IPS DF 6.9 (cell line): ENCODE measurements at regions not wholly inside any gene's neighbourhood (a gene's known extent, or its start where the extent isn't known, plus 50 kb on each side); places are given as distances from the start of the nearest gene placed in this dataset.
"Not testable (repeated sequence)": the region's sequence is repeated elsewhere in the genome, so short reads cannot be mapped to it uniquely, and the experiment has no call there.

Experiments used
- DNase-seq: peaks from one replicate; pipeline ENCODE4 v3.0.0-alpha.2; 2013; ENCODE audit warnings: low read depth, low spot score
- H3K27ac ChIP-seq: one replicate; pipeline ENCODE4 v1.5.1; 2013; ENCODE audit warnings: low read length, control low read depth
- H3K27me3 ChIP-seq: 2 replicates; pipeline ENCODE4 v1.6.1; 2013; ENCODE audit warnings: mild to moderate bottlenecking, low read length; ENCODE audit not compliant: control insufficient read depth, insufficient read depth
- H3K36me3 ChIP-seq: 2 replicates; pipeline ENCODE4 v1.6.1; 2013; ENCODE audit warnings: low read length; ENCODE audit not compliant: control insufficient read depth, insufficient read depth
- H3K4me1 ChIP-seq: 2 replicates; pipeline ENCODE4 v1.6.1; 2013; ENCODE audit warnings: low read length; ENCODE audit not compliant: control insufficient read depth, insufficient read depth
- H3K4me3 ChIP-seq: 2 replicates; pipeline ENCODE4 v1.5.1; 2013; ENCODE audit warnings: mild to moderate bottlenecking, low read length
- H3K9me3 ChIP-seq: 2 replicates; pipeline ENCODE4 v1.6.1; 2013; ENCODE audit warnings: low read length, inconsistent platforms; ENCODE audit not compliant: control insufficient read depth, insufficient read depth
- WGBS: extraction: QIAGEN DNeasy Blood & Tissue Kit; methylation state at CpG from one replicate; pipeline ENCODE4 v1.1.7; 2013; ENCODE audit warnings: mixed read lengths, missing lambda C conversion rate; ENCODE audit not compliant: insufficient read length, insufficient coverage; 5-methylcytosine and 5-hydroxymethylcytosine counted together

GRCh38 chr7:102721-103120 lies 89.7 kb upstream of the FAM20C start:
- H3K27me3 ChIP-seq: no peaks in the 10 kb centered on the region
- H3K9me3 ChIP-seq: no peaks in the 10 kb centered on the region
- no peaks in the 10 kb centered on the region; the same call in 1 of the 2 replicates for H3K4me1 ChIP-seq
- DNase-seq: no peak
- no peak overlapping the region for H3K4me3 ChIP-seq
- no CpG with 5 or more reads among the region's 14 CpGs for WGBS
- no peaks in the 10 kb centered on the region for H3K36me3 ChIP-seq
- no peak overlapping the region for H3K27ac ChIP-seq

- H3K36me3 ChIP-seq, H3K4me3 ChIP-seq, H3K4me1 ChIP-seq, H3K27me3 ChIP-seq, H3K27ac ChIP-seq, H3K9me3 ChIP-seq, DNase-seq: not testable (repeated sequence)
- WGBS: no CpG with 5 or more reads among the region's 10 CpGs
Measured at GRCh38 chr7:103981-104380, 88.4 kb upstream of the FAM20C start.

GRCh38 chr7:105002-105401 lies 87.4 kb upstream of the FAM20C start:
- H3K4me1 ChIP-seq: no peaks in the 10 kb centered on the region; the same call in 1 of the 2 replicates
- WGBS: no CpG with 5 or more reads among the region's 8 CpGs

GRCh38 chr7:106356-106755 lies 86.0 kb upstream of the FAM20C start:
- Histone ChIP-seq H3K4me3 (no peak overlapping the region), H3K4me1 (no peaks in the 10 kb centered on the region), H3K9me3 (no peaks in the 10 kb centered on the region), H3K27ac (no peak overlapping the region), H3K27me3 (no peaks in the 10 kb centered on the region), H3K36me3 (no peaks in the 10 kb centered on the region)
- no CpG with 5 or more reads among the region's 5 CpGs for WGBS
- no peak for DNase-seq

More at GRCh38 chr7:105002-105401, 87.4 kb upstream of the FAM20C start:
- DNase-seq: no peak
- Histone ChIP-seq H3K9me3 (no peaks in the 10 kb centered on the region), H3K36me3 (no peaks in the 10 kb centered on the region), H3K4me3 (no peak overlapping the region), H3K27me3 (no peaks in the 10 kb centered on the region), H3K27ac (no peak overlapping the region)

GRCh38 chr7:107233-107632 lies 85.1 kb upstream of the FAM20C start:
- Histone ChIP-seq H3K4me3 (no peak overlapping the region), H3K9me3 (no peaks in the 10 kb centered on the region), H3K27ac (no peak overlapping the region), H3K27me3 (no peaks in the 10 kb centered on the region), H3K4me1 (no peaks in the 10 kb centered on the region), H3K36me3 (no peaks in the 10 kb centered on the region)
- no peak for DNase-seq
- no CpG with 5 or more reads among the region's 4 CpGs for WGBS

- Histone ChIP-seq H3K36me3 (no peaks in the 10 kb centered on the region), H3K4me1 (no peaks in the 10 kb centered on the region), H3K27me3 (no peaks in the 10 kb centered on the region), H3K4me3 (no peak overlapping the region), H3K27ac (no peak overlapping the region), H3K9me3 (no peaks in the 10 kb centered on the region)
- WGBS: no CpG with 5 or more reads among the region's 3 CpGs
- no peak for DNase-seq
Measured at GRCh38 chr7:107907-108306, 84.5 kb upstream of the FAM20C start.

GRCh38 chr7:109094-109493 lies 83.3 kb upstream of the FAM20C start:
- H3K4me1 ChIP-seq: no peaks in the 10 kb centered on the region

GRCh38 chr7:109898-110556 lies 82.3 kb upstream of the FAM20C start:
- Histone ChIP-seq H3K27ac (no peak overlapping the region), H3K27me3 (no peaks in the 10 kb centered on the region), H3K36me3 (no peaks in the 10 kb centered on the region), H3K4me1 (no peaks in the 10 kb centered on the region), H3K4me3 (no peak overlapping the region), H3K9me3 (no peaks in the 10 kb centered on the region)
- no peak for DNase-seq
- WGBS: no CpG with 5 or more reads among the region's 21 CpGs

More at GRCh38 chr7:109094-109493, 83.3 kb upstream of the FAM20C start:
- WGBS: no CpG with 5 or more reads among the region's 10 CpGs
- Histone ChIP-seq H3K27me3 (no peaks in the 10 kb centered on the region), H3K9me3 (no peaks in the 10 kb centered on the region), H3K27ac (no peak overlapping the region), H3K36me3 (no peaks in the 10 kb centered on the region), H3K4me3 (no peak overlapping the region)
- DNase-seq: no peak

- Histone ChIP-seq H3K27me3 (no peaks in the 10 kb centered on the region), H3K36me3 (no peaks in the 10 kb centered on the region), H3K4me1 (no peaks in the 10 kb centered on the region), H3K27ac (no peak overlapping the region), H3K4me3 (no peak overlapping the region), H3K9me3 (no peaks in the 10 kb centered on the region)
- no CpG with 5 or more reads among the region's 11 CpGs for WGBS
- no peak for DNase-seq
Measured at GRCh38 chr7:110557-111232, 81.7 kb upstream of the FAM20C start.

GRCh38 chr7:111591-111990 lies 80.8 kb upstream of the FAM20C start:
- H3K36me3 ChIP-seq: no peaks in the 10 kb centered on the region
- no peak overlapping the region for H3K4me3 ChIP-seq
- H3K4me1 ChIP-seq: no peaks in the 10 kb centered on the region
- no peaks in the 10 kb centered on the region for H3K9me3 ChIP-seq
- H3K27me3 ChIP-seq: no peaks in the 10 kb centered on the region
- WGBS: no CpG with 5 or more reads among the region's 1 CpG
- no peak for DNase-seq
- no peak overlapping the region for H3K27ac ChIP-seq

GRCh38 chr7:112881-113280 lies 79.5 kb upstream of the FAM20C start:
- no peak for DNase-seq
- H3K36me3 ChIP-seq: no peaks in the 10 kb centered on the region
- no CpG with 5 or more reads among the region's 5 CpGs for WGBS
- H3K27ac ChIP-seq: no peak overlapping the region
- no peaks in the 10 kb centered on the region for H3K9me3 ChIP-seq
- H3K4me1 ChIP-seq: no peaks in the 10 kb centered on the region
- H3K27me3 ChIP-seq: no peaks in the 10 kb centered on the region
- no peak overlapping the region for H3K4me3 ChIP-seq
